ENCODE measurements at regions not wholly inside any gene's neighbourhood (a gene's known extent, or its start where the extent isn't known, plus 50 kb on each side); places are given as distances from the start of the nearest gene placed in this dataset.
A peak's percentile ranks its signal among the peaks of the same experiment; 100 is the strongest.

- H3K27me3 ChIP-seq, result no peaks in the 10 kb centered on the region
- no peaks in the 10 kb centered on the region for H3K36me3 ChIP-seq
- intact Hi-C loops (cut with DNase I), result no loop called here
- no peaks in the 10 kb centered on the region for H3K4me1 ChIP-seq
- H3K4me3 ChIP-seq, result no peak overlapping the region
- H3K27ac ChIP-seq, result no peak overlapping the region
- ATAC-seq (no peak), DNase-seq (no peak)
- no peaks in the 10 kb centered on the region for H3K9me3 ChIP-seq
- no peak for TF ChIP-seq CTCF (IDR thresholded peaks at IDR 0.05)
These were observed 679.3 kb upstream of the CELF2 start for GRCh38 chr10:10338339-10338738.

DNA sequence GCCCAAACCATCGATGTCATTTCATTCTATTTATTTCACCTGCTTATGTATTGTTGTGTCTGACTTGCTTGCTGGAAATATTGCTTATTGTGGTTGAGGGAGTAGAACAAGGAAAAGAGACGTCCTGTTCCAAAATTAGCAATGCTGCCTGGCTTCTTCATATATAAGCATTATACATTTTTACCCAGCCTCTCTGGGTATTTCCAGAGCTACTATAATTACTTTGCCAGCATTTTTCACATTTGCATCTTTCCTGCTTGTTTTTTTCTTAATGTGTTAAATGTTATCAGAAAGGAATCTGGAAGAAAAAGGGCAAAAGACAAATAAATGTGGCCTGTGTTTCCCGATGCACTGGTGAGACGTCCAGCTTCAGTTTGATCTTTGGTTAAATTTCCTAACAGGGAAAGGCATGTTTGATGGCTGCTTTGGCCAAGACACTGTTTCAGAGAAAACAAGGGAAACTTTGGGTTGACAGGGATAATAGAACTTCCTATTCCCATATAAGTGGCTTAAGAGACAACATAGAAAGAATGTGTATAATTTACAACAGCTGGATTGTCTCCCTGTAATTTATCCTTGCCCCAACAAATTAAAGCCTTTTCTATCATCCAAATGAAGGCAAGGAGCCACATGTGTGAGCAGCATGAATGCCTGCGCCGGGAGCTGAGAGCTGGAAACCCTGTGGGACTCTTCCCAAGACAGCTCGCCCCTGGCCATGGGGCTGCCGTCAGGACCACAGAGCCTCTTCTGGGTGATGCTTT is 671.1 kb upstream of the CELF2 start:
- no peak overlapping the region for H3K4me3 ChIP-seq
- H3K27ac ChIP-seq, result no peak overlapping the region
- H3K36me3 ChIP-seq, result no peaks in the 10 kb centered on the region
- no peaks in the 10 kb centered on the region for H3K27me3 ChIP-seq
- intact Hi-C loops (cut with DNase I), result no loop called here
- DNase-seq (no peak), ATAC-seq (no peak)
- no peaks in the 10 kb centered on the region for H3K9me3 ChIP-seq
- H3K4me1 ChIP-seq, result peaks cover 3% of the 10 kb centered on the region
- no peak for TF ChIP-seq CTCF (IDR thresholded peaks at IDR 0.05)

DNA sequence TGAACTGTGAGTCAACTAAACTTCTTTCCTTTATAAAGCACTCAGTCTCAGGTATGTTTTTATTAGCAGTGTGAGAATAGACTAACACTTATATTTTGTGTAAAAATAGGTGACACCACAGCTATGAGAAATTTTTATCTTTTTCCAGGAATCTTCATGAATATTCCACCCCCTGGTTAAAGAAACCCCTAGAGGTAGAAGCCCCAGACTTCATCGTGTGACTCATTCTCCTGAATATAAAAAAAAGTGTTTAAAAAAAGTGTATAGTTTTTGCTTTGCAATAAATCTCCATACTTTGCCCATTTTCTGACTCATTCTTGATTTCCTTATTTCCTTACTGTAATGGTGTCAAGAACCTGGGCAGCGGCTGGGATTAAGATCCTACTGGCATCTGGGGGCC is 667.6 kb upstream of the CELF2 start:
- peaks cover 3% of the 10 kb centered on the region for H3K4me1 ChIP-seq
- H3K27me3 ChIP-seq, result no peaks in the 10 kb centered on the region
- DNase-seq (no peak), ATAC-seq (no peak)
- H3K27ac ChIP-seq, result no peak overlapping the region
- no peaks in the 10 kb centered on the region for H3K9me3 ChIP-seq
- TF ChIP-seq CTCF (IDR thresholded peaks at IDR 0.05), result no peak
- intact Hi-C loops (cut with DNase I), result no loop called here
- H3K4me3 ChIP-seq, result no peak overlapping the region
- H3K36me3 ChIP-seq, result no peaks in the 10 kb centered on the region

GRCh38 chr10:10351451-10351850 is 666.2 kb upstream of the CELF2 start:
- H3K4me3 ChIP-seq, result no peak overlapping the region
- intact Hi-C loops (cut with DNase I), result no loop called here

DNA sequence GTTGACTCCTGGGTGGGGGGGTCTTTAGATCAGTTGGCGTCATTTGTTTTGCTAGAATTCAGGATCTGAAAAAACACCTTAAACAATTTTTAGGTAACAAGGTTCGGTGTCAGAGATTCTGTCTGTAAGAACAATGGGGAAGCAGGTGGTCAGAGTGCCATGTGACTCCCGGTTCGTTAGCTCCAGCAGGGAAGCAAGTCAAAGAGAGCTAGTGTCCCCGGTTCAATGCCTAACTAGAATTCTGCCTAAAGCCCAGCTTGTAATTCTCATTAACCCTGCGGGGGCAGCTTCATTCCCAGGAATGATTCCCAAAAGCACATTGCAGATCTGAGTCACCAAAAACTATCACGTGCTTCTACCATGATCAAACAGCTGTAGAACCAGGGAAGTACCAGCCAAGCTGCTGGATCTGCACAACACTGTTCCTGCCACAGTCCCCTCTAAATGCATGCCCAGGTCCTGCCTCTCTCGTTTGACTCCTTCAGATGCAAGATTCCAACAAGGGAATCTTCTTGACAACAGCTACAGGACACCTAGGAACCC is 664.3 kb upstream of the CELF2 start:
- Histone ChIP-seq H3K27ac (no peak overlapping the region), H3K27me3 (no peaks in the 10 kb centered on the region), H3K36me3 (no peaks in the 10 kb centered on the region), H3K9me3 (no peaks in the 10 kb centered on the region), H3K4me1 (no peaks in the 10 kb centered on the region), H3K4me3 (no peak overlapping the region)
- intact Hi-C loops (cut with DNase I), result no loop called here
- ATAC-seq (no peak), DNase-seq (no peak)
- no peak for TF ChIP-seq CTCF (IDR thresholded peaks at IDR 0.05)

More at GRCh38 chr10:10351451-10351850, 666.2 kb upstream of the CELF2 start:
- ATAC-seq (peak; percentile 31), DNase-seq (no peak)
- Histone ChIP-seq H3K9me3 (no peaks in the 10 kb centered on the region), H3K27me3 (no peaks in the 10 kb centered on the region), H3K4me1 (peaks cover 2% of the 10 kb centered on the region), H3K36me3 (no peaks in the 10 kb centered on the region), H3K27ac (no peak overlapping the region)
- no peak for TF ChIP-seq CTCF (IDR thresholded peaks at IDR 0.05)
